ENCODE measurements at regions not wholly inside any gene's neighbourhood (a gene's known extent, or its start where the extent isn't known, plus 50 kb on each side); places are given as distances from the start of the nearest gene placed in this dataset.
"Not testable (repeated sequence)": the region's sequence is repeated elsewhere in the genome, so short reads cannot be mapped to it uniquely, and the experiment has no call there.

GRCh38 chr20:30728271-30728885 is 529.1 kb upstream of the DEFB115 start:
- H3K9ac ChIP-seq (ENCODE audit: low read length); H3K36me3 ChIP-seq (ENCODE audit: control insufficient read depth, insufficient read depth, low read length); H3K4me3 ChIP-seq (ENCODE audit: low read length); H3K27me3 ChIP-seq (ENCODE audit: control insufficient read depth, insufficient read depth, low read length); H3K4me1 ChIP-seq (ENCODE audit: control insufficient read depth, insufficient read depth, low read length); H3K27ac ChIP-seq (ENCODE audit: low read depth, low read length): not testable (repeated sequence)
